ENCODE measurements at regions not wholly inside any gene's neighbourhood (a gene's known extent, or its start where the extent isn't known, plus 50 kb on each side); places are given as distances from the start of the nearest gene placed in this dataset.

GRCh38 chr6:82066196-82066595 is 181.3 kb downstream of the IBTK start:
- no peaks in the 10 kb centered on the region for H3K27me3 ChIP-seq (ENCODE audit: insufficient read depth, poor library complexity, severe bottlenecking)
- H3K4me3 ChIP-seq (replicated peaks; ENCODE audit: insufficient read depth, low read length) = no peak overlapping the region
- no peak for DNase-seq (ENCODE audit: low read depth in 1 of 2, low spot score in 1 of 2)
- H3K27ac ChIP-seq (replicated peaks) = no peak overlapping the region
- TF ChIP-seq GABPA (IDR thresholded peaks at IDR 0.05; ENCODE audit: low read depth) (no peak), CTCF (IDR thresholded peaks at IDR 0.05; ENCODE audit: insufficient read depth, low read length) (no peak), SPI1 (IDR thresholded peaks at IDR 0.05; ENCODE audit: borderline replicate concordance, low read depth) (no peak)

GRCh38 chr6:82063574-82063973 is 184.0 kb downstream of the IBTK start:
- Histone ChIP-seq H3K4me3 (replicated peaks; ENCODE audit: insufficient read depth, low read length) (no peak overlapping the region), H3K27ac (replicated peaks) (no peak overlapping the region), H3K27me3 (ENCODE audit: insufficient read depth, poor library complexity, severe bottlenecking) (no peaks in the 10 kb centered on the region)
- TF ChIP-seq SPI1 (IDR thresholded peaks at IDR 0.05; ENCODE audit: borderline replicate concordance, low read depth) = no peak
- DNase-seq (ENCODE audit: low read depth in 1 of 2, low spot score in 1 of 2) = no peak

DNA sequence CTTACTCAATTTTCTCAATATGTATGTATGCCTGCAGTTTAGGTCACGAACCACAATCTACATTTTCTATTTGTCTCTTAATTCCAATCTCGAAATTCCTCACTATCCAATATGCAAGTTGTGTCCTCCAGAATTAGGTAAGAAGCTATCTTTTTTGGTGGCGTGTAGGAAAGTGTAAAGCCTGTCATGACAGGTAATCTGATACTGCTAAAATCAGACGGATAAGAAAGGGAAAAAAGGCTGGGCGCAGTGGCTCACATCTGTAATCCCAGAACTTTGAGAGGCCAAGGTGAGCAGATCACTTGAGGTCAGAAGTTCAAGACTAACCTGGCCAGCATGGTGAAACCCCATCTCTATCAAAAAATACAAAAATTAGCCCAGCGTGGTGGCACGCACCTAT is 185.3 kb downstream of the IBTK start:
- no peaks in the 10 kb centered on the region for H3K27me3 ChIP-seq (ENCODE audit: insufficient read depth, poor library complexity, severe bottlenecking)
- H3K27ac ChIP-seq (replicated peaks) = no peak overlapping the region
- TF ChIP-seq, protein P1, sequence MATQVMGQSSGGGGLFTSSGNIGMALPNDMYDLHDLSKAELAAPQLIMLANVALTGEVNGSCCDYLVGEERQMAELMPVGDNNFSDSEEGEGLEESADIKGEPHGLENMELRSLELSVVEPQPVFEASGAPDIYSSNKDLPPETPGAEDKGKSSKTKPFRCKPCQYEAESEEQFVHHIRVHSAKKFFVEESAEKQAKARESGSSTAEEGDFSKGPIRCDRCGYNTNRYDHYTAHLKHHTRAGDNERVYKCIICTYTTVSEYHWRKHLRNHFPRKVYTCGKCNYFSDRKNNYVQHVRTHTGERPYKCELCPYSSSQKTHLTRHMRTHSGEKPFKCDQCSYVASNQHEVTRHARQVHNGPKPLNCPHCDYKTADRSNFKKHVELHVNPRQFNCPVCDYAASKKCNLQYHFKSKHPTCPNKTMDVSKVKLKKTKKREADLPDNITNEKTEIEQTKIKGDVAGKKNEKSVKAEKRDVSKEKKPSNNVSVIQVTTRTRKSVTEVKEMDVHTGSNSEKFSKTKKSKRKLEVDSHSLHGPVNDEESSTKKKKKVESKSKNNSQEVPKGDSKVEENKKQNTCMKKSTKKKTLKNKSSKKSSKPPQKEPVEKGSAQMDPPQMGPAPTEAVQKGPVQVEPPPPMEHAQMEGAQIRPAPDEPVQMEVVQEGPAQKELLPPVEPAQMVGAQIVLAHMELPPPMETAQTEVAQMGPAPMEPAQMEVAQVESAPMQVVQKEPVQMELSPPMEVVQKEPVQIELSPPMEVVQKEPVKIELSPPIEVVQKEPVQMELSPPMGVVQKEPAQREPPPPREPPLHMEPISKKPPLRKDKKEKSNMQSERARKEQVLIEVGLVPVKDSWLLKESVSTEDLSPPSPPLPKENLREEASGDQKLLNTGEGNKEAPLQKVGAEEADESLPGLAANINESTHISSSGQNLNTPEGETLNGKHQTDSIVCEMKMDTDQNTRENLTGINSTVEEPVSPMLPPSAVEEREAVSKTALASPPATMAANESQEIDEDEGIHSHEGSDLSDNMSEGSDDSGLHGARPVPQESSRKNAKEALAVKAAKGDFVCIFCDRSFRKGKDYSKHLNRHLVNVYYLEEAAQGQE (IDR thresholded peaks at IDR 0.05; ENCODE audit: insufficient replicate concordance, low read depth) = no peak
- TF ChIP-seq CTCF (IDR thresholded peaks at IDR 0.05; ENCODE audit: insufficient read depth, low read length) (no peak), POLR2AphosphoS5 (IDR thresholded peaks at IDR 0.05; ENCODE audit: low read depth) (no peak), GABPA (IDR thresholded peaks at IDR 0.05; ENCODE audit: low read depth) (no peak), SPI1 (IDR thresholded peaks at IDR 0.05; ENCODE audit: borderline replicate concordance, low read depth) (no peak)
- no peak overlapping the region for H3K4me3 ChIP-seq (replicated peaks; ENCODE audit: insufficient read depth, low read length)
- DNase-seq (ENCODE audit: low read depth in 1 of 2, low spot score in 1 of 2) = no peak

GRCh38 chr6:82057846-82058554 is 189.5 kb downstream of the IBTK start:
- TF ChIP-seq GABPA (IDR thresholded peaks at IDR 0.05; ENCODE audit: low read depth) (no peak), SPI1 (IDR thresholded peaks at IDR 0.05; ENCODE audit: borderline replicate concordance, low read depth) (no peak), CTCF (IDR thresholded peaks at IDR 0.05; ENCODE audit: insufficient read depth, low read length) (no peak), POLR2AphosphoS5 (IDR thresholded peaks at IDR 0.05; ENCODE audit: low read depth) (no peak)
- TF ChIP-seq, protein P1 (IDR thresholded peaks at IDR 0.05; ENCODE audit: insufficient replicate concordance, low read depth) = no peak
- Histone ChIP-seq H3K27ac (replicated peaks) (no peak overlapping the region), H3K27me3 (ENCODE audit: insufficient read depth, poor library complexity, severe bottlenecking) (no peaks in the 10 kb centered on the region), H3K4me3 (replicated peaks; ENCODE audit: insufficient read depth, low read length) (no peak overlapping the region)
- no peak for DNase-seq (ENCODE audit: low read depth in 1 of 2, low spot score in 1 of 2)

All from HL-60 (cell line).